ENCODE measurements at regions not wholly inside any gene's neighbourhood (a gene's known extent, or its start where the extent isn't known, plus 50 kb on each side); places are given as distances from the start of the nearest gene placed in this dataset.

- no peak for TF ChIP-seq CTCF (IDR thresholded peaks at IDR 0.05 in 4 of 5, conservative IDR thresholded peaks at IDR 0.05 in 1 of 5)
- no peak for TF ChIP-seq POLR2A (IDR thresholded peaks at IDR 0.05)
Measured at GRCh38 chr7:22666732-22667131, 60.3 kb upstream of the IL6 start.

Measured in gastrocnemius medialis (tissue), 4 donors.